HG03135 (cell line): ENCODE measurements at regions not wholly inside any gene's neighbourhood (a gene's known extent, or its start where the extent isn't known, plus 50 kb on each side); places are given as distances from the start of the nearest gene placed in this dataset.

Experiments used
- ATAC-seq: cut with Tn5 transposase; IDR thresholded peaks from one replicate; pipeline ENCODE4 v1.9.1; 2021; ENCODE audit warnings: mild to moderate bottlenecking, moderate library complexity; ENCODE audit not compliant: unreplicated experiment

- no peak for ATAC-seq
These were observed 921.4 kb upstream of the CELF2 start for GRCh38 chr10:10096296-10096695.

- no peak for ATAC-seq
These were observed 920.8 kb upstream of the CELF2 start for GRCh38 chr10:10096898-10097297.

DNA sequence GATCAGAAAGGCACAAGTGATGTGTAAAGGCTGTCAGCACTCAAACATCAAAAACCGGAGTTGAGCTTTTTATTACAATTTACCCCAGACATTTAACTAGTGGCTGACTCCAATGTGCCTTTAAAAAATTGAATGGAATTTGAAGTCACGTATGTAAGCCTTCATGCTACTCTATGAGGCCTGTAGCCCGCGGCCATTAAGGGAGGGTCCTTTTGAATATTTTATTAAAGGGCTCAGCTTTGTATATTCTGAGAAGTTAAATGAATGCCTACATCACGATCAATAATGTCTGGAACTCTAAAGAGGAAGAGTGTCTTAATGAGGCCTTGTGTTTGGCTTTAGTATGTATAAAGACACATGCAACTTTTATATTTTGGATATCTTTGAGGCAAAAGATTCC, 916.6 kb upstream of the CELF2 start:
- ATAC-seq = no peak

DNA sequence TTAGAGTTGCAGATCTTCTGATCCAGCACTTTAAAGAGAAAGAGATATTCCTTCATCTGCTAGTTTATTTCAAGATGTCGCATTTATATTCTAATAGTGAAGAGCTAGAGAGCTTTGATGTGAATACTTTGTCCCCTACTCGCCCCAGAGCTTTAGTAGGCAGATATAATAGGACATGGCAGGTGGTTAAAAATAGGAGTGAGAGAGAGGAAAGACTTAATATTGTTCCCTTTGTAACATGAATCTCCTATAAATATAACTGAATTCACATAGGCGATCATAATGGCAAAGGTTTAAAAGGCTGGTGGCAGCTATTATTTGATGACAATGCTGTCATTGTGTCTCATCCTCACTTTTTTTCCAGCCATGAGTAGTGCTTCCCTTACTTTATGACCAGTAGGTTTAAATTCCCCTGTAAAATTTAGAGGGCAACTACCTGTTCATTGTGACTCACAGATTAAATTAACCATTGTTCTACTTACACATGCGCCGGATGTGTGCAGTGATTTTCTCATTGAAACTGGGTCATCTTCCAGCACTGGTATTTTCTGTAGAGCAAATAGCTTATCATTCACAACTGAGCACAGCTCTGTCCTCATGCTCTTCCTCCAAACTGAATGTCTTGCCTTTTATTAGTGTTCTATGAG, 906.7 kb upstream of the CELF2 start:
- no peak for ATAC-seq

DNA sequence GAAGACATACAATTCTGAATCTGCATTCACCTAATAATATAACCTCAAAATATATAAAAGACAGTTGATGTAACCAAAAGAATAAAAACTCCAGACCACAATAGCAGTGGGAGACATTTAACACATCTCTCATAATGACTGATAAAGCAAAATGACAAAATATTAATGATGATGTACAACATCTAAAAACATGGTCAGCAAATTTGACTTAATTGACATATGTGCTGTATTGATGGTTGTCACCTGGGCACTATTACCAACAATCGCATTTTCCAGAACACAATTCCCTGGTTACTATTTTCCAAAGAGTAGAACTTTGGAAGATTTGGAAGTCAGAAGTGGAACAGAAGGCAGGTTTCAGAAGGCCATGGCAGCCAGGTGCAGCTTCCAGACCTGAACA, 899.5 kb upstream of the CELF2 start:
- no peak for ATAC-seq

GRCh38 chr10:10120671-10121070, 897.0 kb upstream of the CELF2 start:
- no peak for ATAC-seq

DNA sequence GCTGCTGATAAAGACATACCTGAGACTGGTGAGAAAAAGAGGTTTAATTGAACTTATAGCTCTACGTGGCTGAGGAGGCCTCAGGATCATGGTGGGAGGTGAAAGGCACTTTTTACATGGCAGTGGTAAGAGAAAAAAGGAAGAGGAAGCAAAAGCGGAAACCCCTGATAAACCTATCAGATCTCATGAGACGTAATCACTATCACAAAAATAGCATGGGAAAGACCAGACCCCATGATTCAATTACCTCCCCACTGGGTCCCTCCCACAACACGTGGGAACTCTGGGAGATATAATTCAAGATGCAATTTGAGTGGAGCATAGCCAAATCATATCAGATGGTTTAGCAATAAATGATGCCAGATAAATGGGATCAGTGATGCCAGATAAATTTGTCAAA, 892.0 kb upstream of the CELF2 start:
- no peak for ATAC-seq

DNA sequence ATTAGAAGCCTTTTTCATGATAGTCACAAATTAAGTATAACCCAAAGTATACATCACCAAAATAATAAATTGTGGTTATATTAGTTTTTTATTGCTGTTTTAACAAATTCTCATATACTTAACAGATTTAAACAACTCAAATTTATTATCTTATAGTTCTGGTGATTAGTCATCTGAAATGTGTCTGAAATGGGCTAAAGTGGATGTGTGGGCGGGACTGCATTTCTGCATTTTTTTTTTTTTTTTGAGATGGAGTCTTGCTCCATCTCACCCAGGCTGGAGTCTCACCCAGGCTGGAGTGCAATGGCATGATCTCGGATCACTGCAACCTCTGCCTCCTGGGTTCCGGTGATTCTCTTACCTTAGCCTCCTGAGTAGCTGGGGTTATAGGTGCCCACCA, 891.5 kb upstream of the CELF2 start:
- no peak for ATAC-seq

- no peak for ATAC-seq
These were observed 889.3 kb upstream of the CELF2 start for GRCh38 chr10:10128387-10128786.

- ATAC-seq = no peak
These were observed 887.0 kb upstream of the CELF2 start for GRCh38 chr10:10130686-10131085.

DNA sequence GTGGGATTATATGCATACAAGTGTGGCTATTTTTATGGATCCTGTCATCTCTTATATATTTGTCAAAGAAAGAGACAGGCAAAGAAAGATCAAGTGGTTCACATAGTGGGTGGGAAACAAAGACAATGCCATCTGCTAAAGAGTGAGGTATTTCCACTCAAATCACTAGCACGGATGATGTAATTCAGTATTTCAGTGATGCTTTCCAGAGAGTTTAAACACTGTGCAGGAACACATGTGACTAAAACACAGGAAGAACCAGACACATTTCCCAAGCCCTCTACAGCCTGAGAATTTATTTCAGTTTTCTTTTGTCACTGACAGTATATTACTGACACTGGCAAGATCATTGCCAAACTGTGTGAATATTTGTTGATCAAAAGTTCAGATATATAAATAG, 885.7 kb upstream of the CELF2 start:
- ATAC-seq = no peak

DNA sequence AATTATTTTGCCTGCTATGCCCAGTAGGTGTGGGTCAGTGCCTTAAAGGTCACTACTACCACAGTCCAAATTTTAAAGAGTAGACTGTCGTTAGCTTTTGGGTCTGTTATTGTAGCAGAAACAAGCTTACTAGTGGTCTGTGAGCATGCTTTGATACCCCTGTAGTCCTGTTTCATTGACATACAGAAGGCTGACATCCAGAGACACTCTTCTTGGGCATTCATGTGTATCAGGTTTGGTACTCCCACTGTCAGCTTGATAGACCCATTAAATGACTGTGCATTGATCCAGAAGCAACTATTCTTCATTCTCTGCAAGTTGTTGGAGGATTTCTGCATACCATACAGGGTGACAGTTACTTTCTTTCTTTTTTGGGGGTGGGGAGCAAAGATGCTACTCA, 884.4 kb upstream of the CELF2 start:
- ATAC-seq = no peak

DNA sequence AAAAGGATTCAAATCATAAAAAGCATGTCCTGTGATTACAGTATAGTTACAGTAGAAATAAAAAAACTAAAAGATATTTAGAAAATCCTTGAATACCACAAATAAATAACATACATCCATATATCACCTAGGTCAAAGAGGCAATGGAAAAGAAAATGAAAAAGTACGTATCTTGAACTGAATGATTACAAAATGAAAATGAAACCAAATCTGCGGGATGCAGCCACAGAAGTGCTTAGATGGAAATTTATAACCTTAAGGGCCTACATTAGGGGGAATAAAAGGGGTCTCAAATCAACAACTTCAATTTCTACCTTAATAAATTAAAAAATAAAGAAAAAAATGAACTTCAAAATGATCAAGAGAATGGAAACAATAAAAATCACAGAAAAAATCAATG, 879.0 kb upstream of the CELF2 start:
- ATAC-seq = no peak

DNA sequence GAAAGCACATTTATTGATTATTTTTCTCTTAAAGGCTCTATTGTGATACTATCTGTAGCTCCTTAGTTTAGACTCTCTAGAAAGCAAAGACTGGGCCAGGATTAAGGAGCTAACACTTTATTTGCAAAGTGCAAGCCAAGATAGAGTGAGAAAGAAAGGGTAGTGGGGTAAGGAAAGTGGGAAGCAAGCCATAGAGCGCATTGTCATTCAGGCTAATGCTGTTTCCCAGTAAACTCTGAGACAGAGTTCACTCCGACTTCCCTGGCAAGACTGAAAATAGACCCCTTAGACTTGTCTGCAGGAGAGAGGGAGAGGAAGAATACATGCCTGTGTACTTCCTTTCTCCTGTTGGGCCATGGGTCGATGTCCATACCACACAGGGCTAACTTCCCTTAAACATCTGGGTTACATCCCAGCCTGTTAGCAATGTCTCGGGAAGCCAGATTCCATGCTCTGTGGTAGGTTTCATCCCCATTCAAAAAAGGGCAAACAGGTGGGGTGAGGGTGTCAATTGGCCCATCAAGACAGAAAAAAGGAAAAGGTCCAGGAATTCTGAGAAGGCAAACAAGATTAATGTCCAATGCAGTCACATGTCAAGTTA, 875.8 kb upstream of the CELF2 start:
- no peak for ATAC-seq

- ATAC-seq = no peak
These were observed 871.1 kb upstream of the CELF2 start for GRCh38 chr10:10146604-10147003.

DNA sequence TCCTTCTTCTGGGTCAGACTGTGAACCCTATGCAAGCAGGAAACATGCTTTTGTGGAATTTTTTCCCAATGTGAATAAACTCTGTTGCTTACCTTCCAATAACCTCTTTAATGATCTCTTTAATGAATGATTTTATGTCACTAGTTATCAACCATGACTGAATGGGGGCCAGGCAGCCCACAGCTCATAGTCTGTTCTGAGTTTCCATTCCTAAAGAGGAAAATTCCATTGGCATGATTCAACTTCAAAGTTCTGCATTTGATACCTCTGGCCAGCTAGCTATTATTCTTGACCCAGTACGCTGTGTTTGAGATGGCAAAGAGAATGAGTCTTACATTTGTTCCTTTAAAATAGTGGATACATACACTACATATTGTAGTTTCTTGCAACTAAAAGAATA, 867.8 kb upstream of the CELF2 start:
- ATAC-seq = no peak

DNA sequence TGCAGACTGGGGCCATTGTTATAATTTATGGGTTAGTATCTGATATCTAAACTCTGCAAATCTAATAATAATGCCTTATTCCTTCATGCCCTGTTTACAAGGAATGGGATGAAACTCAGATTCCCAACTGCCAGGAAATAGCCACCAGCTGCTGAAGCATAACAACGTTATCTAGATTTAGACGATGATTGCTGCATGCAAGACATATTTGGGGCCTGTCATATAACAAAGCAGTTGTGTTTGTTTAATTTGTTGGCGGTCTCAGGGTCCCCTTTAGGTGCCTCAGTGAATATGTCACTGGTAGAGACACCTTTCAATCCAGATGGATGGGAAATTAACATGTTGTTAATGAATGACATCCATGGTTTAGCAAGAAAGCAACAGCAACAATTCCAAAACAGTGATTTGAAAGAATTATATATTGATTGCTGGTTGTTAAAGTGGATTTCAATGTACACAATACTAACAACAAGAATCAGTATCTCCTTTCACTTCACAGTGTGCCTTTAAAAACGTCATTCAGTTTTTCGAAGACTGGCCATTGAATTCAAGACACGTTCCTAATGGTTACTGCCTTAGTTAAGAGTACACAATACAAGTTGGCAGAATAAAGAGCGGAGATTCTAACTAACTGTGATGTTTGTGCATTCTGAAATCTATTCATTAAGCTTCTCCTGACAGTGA, 860.6 kb upstream of the CELF2 start:
- ATAC-seq = no peak

- no peak for ATAC-seq
These were observed 856.8 kb upstream of the CELF2 start for GRCh38 chr10:10160821-10161312.

DNA sequence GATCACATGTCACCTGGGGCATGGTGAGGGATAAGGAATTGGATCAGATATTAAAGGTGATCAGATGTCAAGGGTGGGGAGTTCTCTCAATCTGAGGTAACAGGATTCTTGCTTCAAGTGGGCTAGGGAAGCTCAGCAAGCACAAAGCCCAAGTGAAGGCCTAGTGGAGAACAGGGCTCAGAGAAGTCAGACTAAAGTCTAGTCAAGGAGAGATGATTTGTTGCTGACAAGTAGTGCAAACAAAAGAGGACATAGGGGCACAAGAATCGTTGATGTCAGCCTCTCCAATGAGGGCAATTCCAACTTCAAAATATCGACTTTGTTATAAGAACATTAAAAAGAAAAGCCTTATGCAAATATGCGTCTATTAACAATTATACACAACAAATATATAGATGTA, 852.8 kb upstream of the CELF2 start:
- no peak for ATAC-seq

GRCh38 chr10:10165415-10165814, 852.3 kb upstream of the CELF2 start:
- ATAC-seq = no peak

- ATAC-seq = no peak
These were observed 839.2 kb upstream of the CELF2 start for GRCh38 chr10:10178476-10178875.

GRCh38 chr10:10193848-10194247, 823.8 kb upstream of the CELF2 start:
- no peak for ATAC-seq
